GM18502 (cell line): ENCODE measurements at regions not wholly inside any gene's neighbourhood (a gene's known extent, or its start where the extent isn't known, plus 50 kb on each side); places are given as distances from the start of the nearest gene placed in this dataset.

Experiments
- ATAC-seq: cut with Tn5 transposase; IDR thresholded peaks from one replicate; pipeline ENCODE4 v1.9.1; 2021; ENCODE audit warnings: mild to moderate bottlenecking; ENCODE audit not compliant: unreplicated experiment, poor library complexity

DNA sequence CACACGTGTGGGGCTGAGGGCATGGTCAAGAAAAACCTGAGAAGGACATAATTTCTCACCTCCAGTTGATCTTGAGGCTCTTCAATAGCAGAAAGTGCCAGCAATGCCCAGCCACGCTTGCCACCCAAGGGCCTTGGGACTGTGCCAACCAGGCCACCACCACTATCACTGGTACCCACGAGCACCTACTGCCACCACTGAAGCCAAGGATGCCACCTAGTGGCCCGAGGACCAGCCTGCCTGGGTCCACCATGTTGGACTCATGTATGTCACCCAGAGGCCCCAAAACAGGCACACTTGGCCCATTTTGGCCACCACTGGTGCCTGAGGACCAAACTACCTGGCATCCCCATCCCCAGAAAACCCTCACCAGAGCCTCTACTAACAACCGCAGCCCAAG, 191.8 kb downstream of the ADAM29 start:
- ATAC-seq, result no peak

DNA sequence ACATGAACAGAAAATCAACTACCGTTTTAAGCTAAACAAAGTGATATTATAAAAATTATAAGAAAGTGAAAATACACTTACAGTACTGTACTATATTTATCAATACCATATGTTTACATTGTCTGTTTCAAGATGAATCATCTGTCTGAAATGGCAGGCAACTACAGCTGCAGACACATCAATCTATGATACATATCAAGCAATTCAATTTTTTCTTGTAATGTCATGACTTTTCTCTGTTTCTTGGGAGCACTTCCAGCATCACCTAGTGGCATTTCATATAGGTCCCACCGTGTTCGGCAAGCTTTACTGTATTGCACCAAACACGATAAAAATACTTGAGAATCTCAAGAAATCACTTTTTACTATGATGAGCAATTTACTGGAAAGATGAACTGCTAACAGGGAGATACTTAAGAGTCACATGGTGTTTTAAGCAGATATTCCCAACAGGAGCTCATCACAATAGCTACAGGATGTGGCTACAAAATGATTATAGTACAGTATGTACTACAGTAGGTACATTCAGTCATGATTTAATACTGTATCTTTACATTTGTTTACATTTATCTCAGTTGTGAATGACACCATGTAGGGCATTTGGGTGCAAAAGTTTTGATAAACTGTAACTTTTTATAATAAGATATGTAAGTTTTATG, 207.4 kb downstream of the ADAM29 start:
- no peak for ATAC-seq

DNA sequence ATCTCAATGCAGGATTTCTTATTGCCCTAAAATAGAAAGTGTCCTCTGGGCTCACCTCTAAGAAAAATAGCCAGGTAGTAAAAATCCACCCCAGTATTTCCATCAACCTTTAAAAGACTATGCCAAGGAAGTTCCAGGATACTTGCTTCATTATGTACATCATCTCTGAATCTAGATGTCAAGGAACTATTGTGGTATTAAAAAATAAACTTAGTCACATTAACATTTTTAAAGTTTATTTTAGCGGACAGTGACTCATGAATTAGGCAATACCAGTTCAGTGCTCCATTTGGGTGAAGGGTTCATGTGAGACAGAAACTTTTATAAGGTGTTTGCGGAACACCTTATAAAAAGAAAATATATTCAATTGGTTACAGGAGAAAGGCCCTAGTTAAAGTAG, 209.2 kb downstream of the ADAM29 start:
- no peak for ATAC-seq

DNA sequence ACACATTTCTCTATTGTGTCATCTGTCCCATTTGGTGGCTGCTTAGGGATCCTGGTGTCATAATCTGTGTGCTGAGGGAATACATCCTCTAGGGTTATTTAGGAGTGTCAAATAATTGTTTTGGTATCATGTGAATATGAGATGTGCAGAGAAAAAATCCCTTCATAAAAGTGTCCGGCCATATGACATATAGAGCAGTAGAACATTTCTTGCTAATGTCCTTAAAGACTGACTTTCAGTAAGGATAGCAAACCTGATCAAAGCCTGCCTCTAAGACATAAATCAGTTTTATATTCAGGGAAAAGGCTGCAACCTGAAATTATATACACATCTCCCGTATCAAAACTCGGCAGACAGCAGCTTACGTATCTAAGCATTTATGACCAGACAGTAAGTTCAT, 211.6 kb downstream of the ADAM29 start:
- no peak for ATAC-seq

DNA sequence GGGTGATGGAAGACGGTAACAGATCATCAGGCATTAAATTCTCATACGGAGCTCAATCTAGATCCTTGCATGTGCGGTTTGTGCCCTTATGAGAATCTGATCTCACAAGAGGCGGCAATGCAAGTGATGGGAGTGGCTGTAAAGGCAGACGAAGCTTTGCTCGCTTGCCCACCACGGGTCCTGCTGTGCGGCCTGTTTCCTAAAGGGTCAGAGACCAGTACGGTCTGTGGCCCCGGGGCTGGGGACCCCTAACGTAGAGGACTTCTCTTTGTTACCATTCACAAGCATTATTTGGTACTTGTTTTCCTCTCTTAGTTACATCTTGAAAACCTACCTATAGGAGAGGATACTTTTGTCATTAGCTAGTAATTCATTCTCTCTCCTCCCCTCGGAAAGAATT, 221.0 kb downstream of the ADAM29 start:
- ATAC-seq, result no peak

DNA sequence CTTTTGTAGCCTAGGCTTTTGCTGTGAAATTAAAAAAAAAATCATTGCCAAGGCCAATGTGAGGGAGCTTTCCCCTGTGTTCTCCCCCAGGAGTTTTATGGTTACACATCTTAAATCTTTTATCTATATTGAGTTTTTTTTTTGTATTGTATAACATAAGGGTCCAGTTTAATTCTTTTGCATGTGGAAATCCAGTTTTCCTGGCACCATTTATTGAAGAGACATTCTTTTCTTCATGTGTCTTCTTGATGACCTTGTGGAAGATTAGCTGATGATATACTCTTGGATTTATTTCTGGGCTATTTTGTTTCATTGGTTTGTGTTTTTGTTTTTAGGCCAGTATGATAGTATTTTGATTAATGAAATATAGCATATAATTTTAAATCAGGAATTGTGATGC, 225.0 kb downstream of the ADAM29 start:
- no peak for ATAC-seq

DNA sequence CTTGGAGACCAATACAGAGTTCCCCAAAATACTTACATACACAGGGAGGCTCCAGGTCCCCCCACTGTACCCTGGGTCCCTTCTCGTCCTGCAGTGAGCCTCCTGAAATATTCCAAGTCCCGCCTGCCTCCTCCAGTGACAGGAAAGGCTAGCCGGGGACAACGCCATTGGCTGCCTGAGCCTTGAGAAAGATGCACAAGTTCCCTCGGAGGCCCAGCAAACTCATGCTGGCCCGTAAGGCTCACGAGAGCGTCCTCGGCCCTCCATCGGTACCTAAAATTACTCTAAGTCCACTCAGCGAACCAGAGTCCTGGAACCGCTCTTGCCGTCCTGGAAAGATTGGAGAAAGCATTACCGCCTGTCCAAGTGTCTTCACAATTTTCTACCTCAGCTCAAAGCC, 228.6 kb downstream of the ADAM29 start:
- no peak for ATAC-seq

DNA sequence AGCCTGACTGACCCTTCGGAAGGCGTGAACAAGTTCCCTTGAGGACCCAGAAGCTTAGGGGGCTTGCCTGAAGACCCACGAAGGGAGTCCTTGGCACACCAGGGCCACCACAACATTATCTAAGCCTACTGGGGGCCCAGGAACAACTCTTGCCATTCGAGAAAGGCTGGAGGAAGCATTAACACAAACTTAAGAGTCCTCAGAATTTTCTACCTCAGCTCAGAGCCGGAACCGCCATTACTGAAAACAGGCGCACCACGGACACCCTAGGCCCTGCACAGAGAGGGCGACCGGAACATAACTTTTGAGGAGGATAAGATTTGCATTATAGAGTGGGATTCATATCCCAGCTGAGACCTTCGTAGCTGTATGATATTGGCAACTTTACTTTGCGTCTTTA, 229.1 kb downstream of the ADAM29 start:
- ATAC-seq, result no peak

DNA sequence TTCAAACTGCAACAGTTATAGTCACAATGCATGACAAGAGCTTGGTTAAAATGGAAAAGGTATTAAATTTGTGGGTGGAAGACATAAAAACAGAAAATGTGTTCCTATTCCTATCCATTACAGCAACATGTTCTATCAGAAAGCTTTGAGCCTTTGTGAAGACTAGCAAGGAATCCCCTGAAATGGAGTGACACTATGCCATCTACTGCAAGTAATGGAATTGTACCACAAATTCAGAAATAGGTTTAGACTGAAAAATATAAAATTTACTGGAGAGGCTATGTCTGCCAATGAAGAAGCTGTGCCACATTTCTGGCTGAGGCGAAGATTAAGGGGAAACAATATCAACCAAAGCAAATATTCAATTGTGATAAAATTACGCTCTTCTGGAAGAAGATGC, 247.9 kb downstream of the ADAM29 start:
- no peak for ATAC-seq

DNA sequence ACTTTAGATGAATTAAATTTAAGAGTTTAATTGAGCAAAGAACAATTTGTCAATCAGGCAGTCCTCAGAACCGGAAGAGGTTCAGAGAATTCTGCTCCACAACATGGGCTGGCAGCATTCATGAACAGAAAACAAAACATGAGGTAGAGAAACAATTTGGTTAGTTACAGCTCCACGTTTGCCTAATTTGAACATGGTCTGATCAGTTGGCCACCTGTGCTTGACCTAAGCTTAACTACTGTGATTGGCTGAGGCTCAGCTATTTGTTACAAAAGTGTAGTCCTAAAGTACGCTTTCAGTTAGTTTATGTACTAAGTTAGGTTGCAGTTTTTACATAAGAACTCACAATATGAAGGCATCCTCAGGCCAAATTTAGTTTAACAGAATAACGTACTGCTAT, 258.6 kb downstream of the ADAM29 start:
- no peak for ATAC-seq

DNA sequence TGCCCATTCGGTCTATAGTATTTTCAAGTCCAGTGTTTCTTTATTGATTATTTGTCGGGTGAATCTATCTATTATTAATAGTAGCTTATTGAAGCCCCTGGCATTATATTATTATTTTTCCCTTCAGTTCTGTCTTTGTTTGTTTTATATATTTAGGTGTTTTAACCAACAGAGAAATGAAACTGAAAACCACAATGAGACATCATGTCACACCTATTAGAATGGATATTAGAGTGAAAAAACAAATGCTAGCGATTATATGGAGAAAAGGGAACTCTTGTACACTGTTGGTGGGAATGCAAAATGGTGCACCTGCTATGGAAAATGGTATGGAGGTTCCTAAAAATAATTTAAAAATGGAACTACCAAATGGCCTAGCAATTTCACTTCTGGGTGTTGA, 272.5 kb downstream of the ADAM29 start:
- ATAC-seq, result no peak

DNA sequence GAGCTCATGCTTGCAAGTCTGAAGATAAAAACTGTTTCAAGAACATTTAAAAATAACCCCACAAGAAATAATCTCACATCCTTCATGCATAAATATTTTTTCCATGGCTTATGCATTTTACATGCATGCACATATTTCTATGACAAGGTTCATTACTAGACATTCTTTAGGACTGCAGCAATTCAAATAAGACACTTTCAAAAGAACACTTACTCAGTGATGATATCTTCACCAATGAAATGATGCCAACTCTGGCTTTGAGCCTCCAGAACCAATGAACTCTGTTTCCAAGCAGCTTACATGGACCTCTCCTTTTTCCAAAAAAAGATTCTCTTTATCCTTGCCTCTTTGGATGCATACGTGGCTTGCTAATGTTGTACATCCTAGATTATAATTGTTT, 279.9 kb downstream of the ADAM29 start:
- no peak for ATAC-seq

DNA sequence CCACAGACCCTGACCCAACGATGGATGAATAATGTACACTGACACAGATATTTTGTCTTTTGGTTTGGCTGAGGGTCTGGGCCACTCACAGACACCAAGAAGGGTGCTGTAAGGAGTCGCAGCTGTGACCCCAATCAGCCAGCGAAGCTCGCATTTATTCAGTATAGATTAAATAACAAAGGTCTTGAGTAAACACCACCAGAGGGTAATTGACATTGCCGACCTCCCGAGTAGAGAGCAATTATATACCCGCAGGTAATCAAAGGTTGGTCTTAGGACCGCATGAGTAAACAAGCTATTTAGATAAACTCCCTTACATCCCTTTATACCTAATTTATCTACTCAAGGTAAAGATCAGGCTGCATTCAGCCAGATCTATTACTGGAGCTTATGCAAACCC, 297.1 kb downstream of the ADAM29 start:
- no peak for ATAC-seq

DNA sequence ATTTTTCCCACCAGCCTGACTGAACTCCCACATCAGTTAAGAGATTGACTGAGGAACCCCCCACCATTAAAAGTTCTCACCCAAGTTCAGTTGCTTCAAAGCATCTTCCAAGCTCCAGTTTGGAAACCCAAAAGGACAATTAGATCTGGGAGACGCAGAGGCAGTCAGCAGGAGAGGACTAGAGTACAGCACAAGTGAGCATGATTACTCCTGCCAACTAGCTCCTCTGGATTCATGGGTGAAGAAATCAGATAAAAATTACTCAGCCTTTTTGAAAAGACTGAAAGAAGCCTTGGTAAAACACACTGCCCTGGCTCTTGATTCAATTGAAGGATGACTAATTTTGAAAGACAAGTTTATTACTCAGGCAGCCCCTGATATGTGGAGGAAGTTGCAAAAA, 297.5 kb downstream of the ADAM29 start:
- no peak for ATAC-seq

DNA sequence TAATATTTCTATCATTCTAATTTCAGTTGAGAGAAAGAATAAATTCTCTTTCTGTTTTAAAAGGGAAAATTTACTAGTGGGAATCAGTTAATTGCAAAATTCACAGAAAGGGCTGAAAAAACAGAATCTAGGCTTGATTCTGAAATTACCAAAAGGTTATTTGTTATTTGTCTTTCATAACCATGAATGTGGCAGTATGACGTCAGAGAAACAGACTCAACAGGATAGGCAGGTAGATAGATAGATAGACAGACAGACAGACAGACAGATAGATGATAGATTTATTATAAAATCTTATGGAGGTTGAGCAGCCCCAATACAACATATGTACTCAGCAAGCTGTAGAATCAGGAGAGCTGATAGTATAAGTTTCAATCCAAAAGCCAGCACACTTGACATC, 311.0 kb downstream of the ADAM29 start:
- ATAC-seq, result no peak

DNA sequence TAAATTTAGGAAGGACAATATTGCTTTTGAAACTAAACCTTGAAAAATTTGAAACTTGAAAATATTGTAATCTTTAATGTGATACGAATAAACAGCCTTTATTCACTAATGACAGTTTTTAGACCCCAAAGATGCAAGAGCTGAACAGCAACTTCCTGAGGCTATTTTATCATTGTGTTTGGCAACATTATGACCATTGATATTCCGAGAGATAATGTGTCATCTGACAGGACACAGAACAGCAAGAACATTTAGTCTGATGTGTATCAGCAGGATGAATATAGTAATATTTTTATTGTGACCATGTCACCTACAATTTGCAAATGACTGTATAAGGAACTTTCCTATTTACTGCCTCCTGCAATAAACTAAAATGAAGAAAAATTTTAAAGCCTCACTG, 316.0 kb downstream of the ADAM29 start:
- ATAC-seq, result no peak

DNA sequence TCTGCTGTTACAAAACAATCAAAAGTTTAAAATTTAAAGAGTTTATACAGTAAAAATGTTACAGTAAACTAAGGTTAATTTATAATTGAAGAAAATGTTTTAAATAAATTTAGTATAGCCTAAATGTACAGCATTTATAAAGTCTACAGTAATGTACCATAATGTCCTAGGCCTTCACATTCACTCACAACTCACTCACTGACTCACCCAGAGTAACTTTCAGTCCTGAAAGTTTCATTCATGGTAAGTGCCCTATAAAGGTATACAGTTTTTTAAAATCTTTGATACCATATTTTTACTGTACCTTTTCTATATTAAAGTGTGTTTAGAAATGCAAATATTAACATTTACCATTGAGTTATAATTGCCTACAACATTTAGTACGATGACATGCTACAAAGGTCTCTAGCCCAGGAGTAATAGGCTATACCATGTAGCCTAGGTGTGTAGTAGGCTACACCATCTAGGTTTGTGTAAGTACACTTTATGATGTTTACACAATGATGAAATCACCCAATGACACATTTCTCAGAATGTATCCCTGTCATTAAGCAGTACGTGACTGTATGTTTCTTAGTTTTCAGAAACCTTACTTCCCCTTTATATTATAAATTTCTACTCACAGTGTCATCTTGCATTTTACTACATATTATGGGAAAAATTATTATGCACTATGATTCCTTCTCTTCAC, 320.8 kb downstream of the ADAM29 start:
- no peak for ATAC-seq

DNA sequence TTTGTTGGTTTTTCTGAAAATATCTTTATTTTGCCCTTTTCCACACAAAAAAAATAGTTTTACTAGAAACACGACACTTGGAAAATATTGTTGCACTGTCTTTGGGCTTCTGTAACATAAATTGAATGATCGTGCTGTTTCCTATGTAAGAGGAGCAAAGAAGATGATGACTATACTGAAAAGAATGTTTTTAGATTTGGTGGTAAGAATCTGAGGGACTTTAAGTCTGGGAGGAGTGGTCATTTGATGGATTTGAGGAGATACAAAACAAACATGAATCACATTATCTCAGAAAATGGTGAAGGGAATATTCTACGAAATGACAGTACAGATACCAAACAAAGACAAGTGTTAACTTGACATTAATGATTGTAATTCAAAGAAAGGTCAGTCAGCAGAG, 328.8 kb downstream of the ADAM29 start:
- no peak for ATAC-seq

DNA sequence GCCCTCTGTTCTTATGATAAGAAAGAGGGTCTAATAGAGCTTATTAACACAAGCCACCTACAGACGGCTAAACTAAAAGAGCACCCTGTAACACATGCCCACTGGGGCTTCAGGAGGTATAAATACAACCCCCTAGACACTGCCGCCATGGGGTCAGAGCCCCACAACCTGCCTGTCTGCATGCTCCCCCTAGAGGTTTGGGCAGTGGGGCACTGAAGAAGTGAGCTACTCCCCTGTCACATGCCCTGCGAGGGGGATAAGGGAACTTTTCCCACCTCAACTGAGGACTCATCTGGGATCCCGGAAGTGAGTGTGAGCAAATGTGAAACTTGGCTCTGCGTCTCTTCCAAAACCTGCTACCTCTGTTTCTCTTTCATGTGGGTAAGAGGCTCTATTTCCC, 334.5 kb downstream of the ADAM29 start:
- no peak for ATAC-seq

DNA sequence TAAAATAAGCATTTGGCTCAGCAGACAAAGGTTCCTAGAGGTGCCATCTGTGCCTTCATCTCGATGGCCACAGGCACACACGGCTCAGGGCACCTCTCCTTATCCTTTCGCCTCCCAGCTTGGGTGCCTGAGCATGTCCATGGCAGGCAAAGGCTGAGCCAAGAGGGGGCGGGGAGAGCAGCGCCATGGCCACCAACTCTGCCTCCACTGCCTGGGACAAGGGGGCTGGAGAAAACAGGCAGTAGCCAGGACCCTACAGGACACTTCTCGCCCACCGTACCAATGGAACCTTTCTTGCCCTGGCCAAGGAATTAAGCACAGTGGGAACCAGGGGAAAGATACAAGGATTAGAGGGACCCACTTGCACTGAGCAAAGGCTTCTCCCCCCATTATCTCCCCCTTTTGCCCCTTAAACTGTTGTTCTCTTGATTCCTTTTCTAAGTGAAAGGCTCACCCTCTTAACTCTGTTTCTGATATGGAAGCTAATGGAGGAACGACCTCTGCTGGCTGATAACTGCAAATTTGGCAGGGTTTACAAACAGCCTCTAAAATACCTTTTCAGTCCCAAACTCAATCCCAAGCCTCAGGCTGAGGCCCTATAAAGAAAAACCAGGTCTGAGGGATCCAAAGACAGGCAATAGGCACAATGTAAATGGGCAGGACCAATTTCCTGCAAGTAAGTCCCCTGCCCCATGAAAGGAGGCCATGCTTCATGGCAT, 335.2 kb downstream of the ADAM29 start:
- ATAC-seq, result no peak

DNA sequence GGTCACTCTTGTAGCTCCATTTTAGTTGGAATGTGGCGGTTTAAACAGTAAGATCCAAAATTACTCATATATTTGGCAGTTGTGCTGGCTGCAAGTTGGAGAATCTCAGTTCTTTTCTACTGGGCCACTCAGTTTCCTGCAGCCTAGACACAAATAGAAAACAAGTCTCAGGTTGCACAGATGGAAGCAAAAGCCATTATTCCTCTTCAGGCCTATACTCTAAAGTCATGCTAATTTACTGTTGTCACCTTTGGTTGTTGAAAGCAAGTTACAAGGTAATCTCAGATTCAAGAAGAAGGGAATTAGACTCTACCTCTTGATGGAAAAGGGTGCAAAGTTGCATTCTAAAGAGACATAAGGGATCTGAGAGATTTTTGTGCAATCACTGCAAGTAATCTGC, 345.4 kb downstream of the ADAM29 start:
- no peak for ATAC-seq
